ENCODE measurements at regions not wholly inside any gene's neighbourhood (a gene's known extent, or its start where the extent isn't known, plus 50 kb on each side); places are given as distances from the start of the nearest gene placed in this dataset.

GRCh38 chr6:2307799-2308198 lies 62.4 kb upstream of the GMDS start:
- TF ChIP-seq CTCF (IDR thresholded peaks at IDR 0.05) (no peak), POLR2A (IDR thresholded peaks at IDR 0.05) (no peak)
